SK-N-SH (cell line): ENCODE measurements at regions not wholly inside any gene's neighbourhood (a gene's known extent, or its start where the extent isn't known, plus 50 kb on each side); places are given as distances from the start of the nearest gene placed in this dataset.

Source experiments
- CTCF ChIA-PET: fragments of 300-600, 350-600 bp; formaldehyde crosslinking; extraction: SDS; loops from one replicate; lab custom pipeline; 2021; lab: Yijun Ruan, JAX
- POLR2A ChIA-PET: fragments of 350-600 bp; sonication (Branson Sonifier 250); formaldehyde crosslinking; extraction: SDS; loops from one replicate; lab custom pipeline; 2020; ENCODE audit warnings: antibody characterized with exemption, inconsistent platforms; lab: Yijun Ruan, JAX
- DNase-seq: peaks from one replicate; pipeline ENCODE4 v3.0.0; 2012
- H2AFZ ChIP-seq: fragments of 200-600 bp; sonication (generic); 2 replicates; pipeline ENCODE4 v1.8.1; 2016; ENCODE audit warnings: antibody characterized with exemption, mild to moderate bottlenecking, low read depth
- H3F3A ChIP-seq: fragments of 200-600 bp; sonication (generic); replicated peaks from 2 replicates; pipeline ENCODE3; 2016; ENCODE audit warnings: antibody characterized with exemption, mild to moderate bottlenecking; ENCODE audit not compliant: insufficient read depth
- H3K27ac ChIP-seq, 2 experiments: fragments of 200-500 bp in 1 of 2; fragments of 200-600 bp in 1 of 2; sonication (Bioruptor generic) in 1 of 2; sonication (generic), shearing (Covaris generic) in 1 of 2; 2 replicates each; pipeline versions ENCODE4 v1.5.1 to v1.6.1; 2014 to 2016; ENCODE audit warnings: low read depth in 2 of 2, inconsistent platforms in 1 of 2, low read length in 1 of 2, mild to moderate bottlenecking in 1 of 2, mixed read lengths in 1 of 2
- H3K27me3 ChIP-seq: fragments of 200-600 bp; sonication (generic), shearing (Covaris generic); 2 replicates; pipeline ENCODE4 v1.6.1; 2016; ENCODE audit warnings: mixed run types; ENCODE audit not compliant: insufficient read depth
- H3K36me3 ChIP-seq, 2 experiments: fragments of 200-500 bp in 1 of 2; fragments of 200-600 bp in 1 of 2; sonication (Bioruptor generic) in 1 of 2; sonication (generic) in 1 of 2; replicated peaks in 1 of 2; 2 replicates each; pipeline versions ENCODE3 to v1.5.1; 2014 to 2016; ENCODE audit warnings: low read length in 1 of 2, mild to moderate bottlenecking in 1 of 2; ENCODE audit not compliant: insufficient read depth in 2 of 2, control insufficient read depth in 1 of 2
- H3K4me1 ChIP-seq, 2 experiments: fragments of 200-500 bp in 1 of 2; fragments of 200-600 bp in 1 of 2; sonication (Bioruptor generic) in 1 of 2; sonication (generic), shearing (Covaris generic) in 1 of 2; 2 replicates each; pipeline versions ENCODE4 v1.5.1 to v1.6.1; 2014 to 2016; ENCODE audit warnings: low read depth in 1 of 2, low read length in 1 of 2, mixed run types in 1 of 2; ENCODE audit not compliant: insufficient read depth in 2 of 2, control insufficient read depth in 1 of 2
- H3K4me2 ChIP-seq: fragments of 200-600 bp; sonication (generic), shearing (Covaris generic); 2 replicates; pipeline ENCODE4 v1.6.1; 2017; ENCODE audit warnings: mixed run types
- H3K4me3 ChIP-seq, 2 experiments: fragments of 200-500 bp in 1 of 2; fragments of 200-600 bp in 1 of 2; sonication (Bioruptor generic) in 1 of 2; sonication (generic), shearing (Covaris generic) in 1 of 2; 2 replicates each; pipeline versions ENCODE4 v1.5.1 to v1.8.1; 2014 to 2016; ENCODE audit warnings: low read depth in 2 of 2, inconsistent platforms in 1 of 2, low read length in 1 of 2, mild to moderate bottlenecking in 1 of 2, mixed read lengths in 1 of 2, moderate library complexity in 1 of 2
- H3K79me2 ChIP-seq: fragments of 200-600 bp; sonication (generic); 2 replicates; pipeline ENCODE4 v1.8.1; 2017; ENCODE audit warnings: mild to moderate bottlenecking; ENCODE audit not compliant: insufficient read depth
- H3K9ac ChIP-seq: fragments of 200-600 bp; sonication (generic); 2 replicates; pipeline ENCODE4 v1.6.1; 2017; ENCODE audit warnings: mixed run types
- H3K9me2 ChIP-seq: fragments of 200-600 bp; sonication (generic); 2 replicates; pipeline ENCODE4 v1.6.1; 2017; ENCODE audit warnings: mixed run types
- H3K9me3 ChIP-seq: fragments of 200-600 bp; sonication (generic); 2 replicates; pipeline ENCODE4 v1.6.1; 2017; ENCODE audit warnings: mixed run types, mild to moderate bottlenecking, moderate library complexity
- H4K20me1 ChIP-seq: fragments of 200-600 bp; sonication (generic); 2 replicates; pipeline ENCODE4 v1.6.1; 2017; ENCODE audit warnings: mild to moderate bottlenecking, mixed run types; ENCODE audit not compliant: insufficient read depth
- CHD2 ChIP-seq: fragments of 150-350 bp; IDR thresholded peaks from 2 replicates; pipeline ENCODE4 v1.6.1; 2018; ENCODE audit warnings: low read length; ENCODE audit not compliant: partially characterized antibody
- EZH2phosphoT487 ChIP-seq: fragments of 200-600 bp; sonication (generic); IDR thresholded peaks from 2 replicates; pipeline ENCODE4 v1.6.1; 2017; ENCODE audit warnings: low read depth, mixed run types, mild to moderate bottlenecking, antibody characterized with exemption, moderate library complexity, borderline replicate concordance
- FOXJ3 ChIP-seq: sonication (generic); formaldehyde crosslinking; IDR thresholded peaks from 2 replicates; pipeline ENCODE4 v1.5.1; 2020; ENCODE audit warnings: mild to moderate bottlenecking, missing genetic modification reagents
- FOXM1 ChIP-seq: IDR thresholded peaks from 2 replicates; pipeline ENCODE4 v1.4.0; 2012; ENCODE audit warnings: low read depth, mild to moderate bottlenecking
- GATA2 ChIP-seq: sonication (generic); formaldehyde crosslinking; IDR thresholded peaks from 2 replicates; pipeline ENCODE4 v1.5.0; 2020; ENCODE audit warnings: mild to moderate bottlenecking, missing genetic modification reagents
- IRF3 ChIP-seq: fragments of 150-350 bp; IDR thresholded peaks from 2 replicates; pipeline ENCODE4 v1.6.1; 2016; ENCODE audit warnings: mild to moderate bottlenecking, low read depth, low read length
- MAX ChIP-seq: IDR thresholded peaks from 2 replicates; pipeline ENCODE4 v1.4.0; 2012; ENCODE audit warnings: low read depth
- PBX3 ChIP-seq: IDR thresholded peaks from 2 replicates; pipeline ENCODE4; 2012
- POLR2AphosphoS5 ChIP-seq: IDR thresholded peaks from 2 replicates; pipeline ENCODE4 v1.6.1; 2012; ENCODE audit warnings: low read depth, low read length
- REST ChIP-seq: IDR thresholded peaks from 2 replicates; pipeline ENCODE4 v1.6.1; 2012; ENCODE audit warnings: mild to moderate bottlenecking, low read depth, low read length, moderate library complexity
- TAF1 ChIP-seq: IDR thresholded peaks from 2 replicates; pipeline ENCODE4 v1.6.1; 2012; ENCODE audit warnings: low read depth, mild to moderate bottlenecking, low read length, moderate library complexity, borderline replicate concordance
- TCF12 ChIP-seq: IDR thresholded peaks from 2 replicates; pipeline ENCODE4 v1.4.0; 2012
- TEAD4 ChIP-seq: IDR thresholded peaks from 2 replicates; pipeline ENCODE4 v1.4.0; 2012; ENCODE audit warnings: mild to moderate bottlenecking, borderline replicate concordance; ENCODE audit not compliant: insufficient read depth
- USF1 ChIP-seq: IDR thresholded peaks from 2 replicates; pipeline ENCODE4 v1.4.0; 2012; ENCODE audit warnings: low read depth, borderline replicate concordance
- YY1 ChIP-seq: IDR thresholded peaks from 2 replicates; pipeline ENCODE4 v1.4.0; 2012; ENCODE audit warnings: low read depth, mild to moderate bottlenecking
- ZBTB33 ChIP-seq: IDR thresholded peaks from 2 replicates; pipeline ENCODE4 v1.4.0; 2012; ENCODE audit warnings: low read depth, borderline replicate concordance

GRCh38 chr5:159681661-159682060 lies 234.6 kb upstream of the ADRA1B start:
- Histone ChIP-seq H4K20me1 (no peaks in the 10 kb centered on the region), H3K4me1 (no peaks in the 10 kb centered on the region), H3K9me3 (no peaks in the 10 kb centered on the region), H3F3A (no peaks in the 10 kb centered on the region), H3K27ac (no peak overlapping the region), H3K27me3 (no peaks in the 10 kb centered on the region), H3K79me2 (no peaks in the 10 kb centered on the region), H3K4me3 (no peak overlapping the region), H3K36me3 (no peaks in the 10 kb centered on the region), H3K4me2 (no peak overlapping the region), H3K9ac (no peak overlapping the region), H2AFZ (no peak overlapping the region), H3K9me2 (no peaks in the 10 kb centered on the region)
- no peak for DNase-seq
- TF ChIP-seq USF1 (no peak), EZH2phosphoT487 (no peak), ZBTB33 (no peak), TAF1 (no peak), TCF12 (no peak), MAX (no peak), PBX3 (no peak), FOXM1 (no peak), TEAD4 (no peak), IRF3 (no peak), YY1 (no peak), GATA2 (CRISPR knock-in tag) (no peak), FOXJ3 (no peak), CHD2 (no peak), REST (no peak), POLR2AphosphoS5 (no peak)
- CTCF ChIA-PET, result no interaction called here
- POLR2A ChIA-PET, result no interaction called here
